Esophagus muscularis mucosa (tissue), 4 donors: ENCODE measurements at regions not wholly inside any gene's neighbourhood (a gene's known extent, or its start where the extent isn't known, plus 50 kb on each side); places are given as distances from the start of the nearest gene placed in this dataset.

Source experiments
- DNase-seq: peaks from one replicate; pipeline ENCODE4 v3.0.0-alpha.2; 2017; ENCODE audit errors: extremely low spot score
- H3K27ac ChIP-seq, 4 donors: fragments of 200-600 bp; sonication (generic); replicated peaks in 1 of 4; 1 replicate in 3 of 4; 2 replicates in 1 of 4; pipeline ENCODE4 v1.5.1; 2016 to 2019; ENCODE audit warnings: mild to moderate bottlenecking in 1 of 4
- H3K27me3 ChIP-seq, 4 donors: fragments of 200-600 bp; sonication (generic); one replicate each; pipeline versions ENCODE4 v1.5.1 to v1.6.0; 2016 to 2019
- H3K36me3 ChIP-seq, 4 donors: fragments of 200-600 bp; sonication (generic); one replicate each; pipeline ENCODE4 v1.5.1; 2016 to 2019
- H3K4me1 ChIP-seq, 4 donors: fragments of 200-600 bp; sonication (generic); one replicate each; pipeline ENCODE4 v1.5.1; 2016 to 2019
- H3K4me3 ChIP-seq, 4 donors: fragments of 200-600 bp; sonication (generic); 1 replicate in 2 of 4; 2 replicates in 2 of 4; pipeline ENCODE4 v1.5.1; 2016 to 2019; ENCODE audit warnings: mild to moderate bottlenecking in 4 of 4, moderate library complexity in 1 of 4
- H3K9me3 ChIP-seq, 4 donors: fragments of 200-600 bp; sonication (generic); 1 replicate in 3 of 4; 2 replicates in 1 of 4; pipeline ENCODE4 v1.5.1; 2016 to 2019
- EP300 ChIP-seq: sonication (generic); formaldehyde crosslinking; IDR thresholded peaks from one replicate; pipeline ENCODE4 v1.6.1; 2017; ENCODE audit warnings: antibody characterized with exemption
- POLR2A ChIP-seq: fragments of 450-650 bp; IDR thresholded peaks from one replicate; pipeline ENCODE4 v1.6.1; 2017; ENCODE audit warnings: antibody characterized with exemption, moderate library complexity, mild to moderate bottlenecking, low read depth
- POLR2AphosphoS5 ChIP-seq, 2 donors: sonication (generic); formaldehyde crosslinking; IDR thresholded peaks; one replicate each; pipeline ENCODE4 v1.6.1; 2017; ENCODE audit warnings: antibody characterized with exemption in 2 of 2
- WGBS: methylation state at CpG from one replicate; pipeline ENCODE4 v1.1.5; 2018; 5-methylcytosine and 5-hydroxymethylcytosine counted together
- intact Hi-C: fragments of 100-400 bp; cut with DNase I; formaldehyde crosslinking; loops from one replicate; pipeline ENCODE4 v1.15.1; 2023
- TF ChIP-seq, protein P1 (sequence below), 3 experiments: fragments of 200-600 bp in 2 of 3; fragments of 450-650 bp in 1 of 3; sonication (generic) in 2 of 3; IDR thresholded peaks; one replicate each; pipeline ENCODE4 v1.5.1; 2017 to 2019; ENCODE audit warnings: antibody characterized with exemption in 3 of 3, mild to moderate bottlenecking in 2 of 3, moderate library complexity in 1 of 3

DNA sequence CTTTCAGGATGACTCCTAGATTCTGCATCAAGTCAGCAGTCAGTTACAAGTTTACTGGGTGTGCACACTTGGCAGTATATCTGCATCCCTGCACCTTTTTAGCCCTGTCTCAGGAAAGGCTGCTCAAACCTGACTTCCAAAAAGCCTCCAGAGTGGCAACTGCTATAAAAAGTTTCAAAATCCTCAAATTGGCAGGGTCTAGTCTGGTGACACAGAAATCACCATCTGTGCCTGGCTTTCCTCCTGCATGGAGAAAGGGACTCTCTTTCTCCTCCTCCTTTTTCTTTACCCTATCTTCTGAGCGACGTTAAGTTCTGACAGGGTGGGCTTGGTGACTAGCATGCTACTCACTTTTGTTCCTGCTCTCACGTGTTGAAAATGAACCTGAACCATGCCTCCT, 679.5 kb downstream of the C12orf50 start:
- no peaks in the 10 kb centered on the region for H3K9me3 ChIP-seq
- H3K4me1 ChIP-seq: no peaks in the 10 kb centered on the region
- no peak overlapping the region for H3K4me3 ChIP-seq
- TF ChIP-seq POLR2AphosphoS5 (IDR thresholded peaks at IDR 0.05): no peak
- H3K36me3 ChIP-seq: no peaks in the 10 kb centered on the region
- H3K27ac ChIP-seq: no peak overlapping the region
- intact Hi-C loops: no loop called here
- 97% methylated on average over 3 of the region's 3 CpGs for WGBS
- DNase-seq: no peak
- H3K27me3 ChIP-seq: no peaks in the 10 kb centered on the region

DNA sequence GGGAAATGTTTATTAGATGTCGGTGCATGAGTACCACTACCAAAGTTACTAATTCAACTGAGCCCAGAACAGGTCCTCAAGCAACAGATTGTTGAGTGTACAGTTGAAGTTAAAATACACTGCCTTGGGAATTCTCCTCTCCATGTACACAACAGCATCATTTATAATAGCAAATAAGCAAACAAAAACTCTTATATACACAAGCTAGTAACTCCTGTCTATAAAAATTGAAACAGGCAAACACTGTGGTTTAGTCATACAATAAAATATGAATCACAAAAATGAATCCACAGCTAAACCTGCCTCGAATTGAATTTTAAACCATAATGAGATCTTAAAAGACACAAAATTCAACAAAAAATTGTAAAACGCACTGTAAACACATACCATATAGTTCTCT, 681.1 kb downstream of the C12orf50 start:
- no peaks in the 10 kb centered on the region for H3K9me3 ChIP-seq
- H3K4me1 ChIP-seq: no peaks in the 10 kb centered on the region
- TF ChIP-seq EP300: no peak
- TF ChIP-seq POLR2A: no peak
- TF ChIP-seq, protein P1, sequence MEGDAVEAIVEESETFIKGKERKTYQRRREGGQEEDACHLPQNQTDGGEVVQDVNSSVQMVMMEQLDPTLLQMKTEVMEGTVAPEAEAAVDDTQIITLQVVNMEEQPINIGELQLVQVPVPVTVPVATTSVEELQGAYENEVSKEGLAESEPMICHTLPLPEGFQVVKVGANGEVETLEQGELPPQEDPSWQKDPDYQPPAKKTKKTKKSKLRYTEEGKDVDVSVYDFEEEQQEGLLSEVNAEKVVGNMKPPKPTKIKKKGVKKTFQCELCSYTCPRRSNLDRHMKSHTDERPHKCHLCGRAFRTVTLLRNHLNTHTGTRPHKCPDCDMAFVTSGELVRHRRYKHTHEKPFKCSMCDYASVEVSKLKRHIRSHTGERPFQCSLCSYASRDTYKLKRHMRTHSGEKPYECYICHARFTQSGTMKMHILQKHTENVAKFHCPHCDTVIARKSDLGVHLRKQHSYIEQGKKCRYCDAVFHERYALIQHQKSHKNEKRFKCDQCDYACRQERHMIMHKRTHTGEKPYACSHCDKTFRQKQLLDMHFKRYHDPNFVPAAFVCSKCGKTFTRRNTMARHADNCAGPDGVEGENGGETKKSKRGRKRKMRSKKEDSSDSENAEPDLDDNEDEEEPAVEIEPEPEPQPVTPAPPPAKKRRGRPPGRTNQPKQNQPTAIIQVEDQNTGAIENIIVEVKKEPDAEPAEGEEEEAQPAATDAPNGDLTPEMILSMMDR (IDR thresholded peaks at IDR 0.05): no peak
- no peaks in the 10 kb centered on the region for H3K27me3 ChIP-seq
- intact Hi-C loops: no loop called here
- 88% methylated on average over 3 of the region's 3 CpGs for WGBS
- DNase-seq: no peak
- no peak overlapping the region for H3K4me3 ChIP-seq
- H3K27ac ChIP-seq: no peak overlapping the region
- no peaks in the 10 kb centered on the region for H3K36me3 ChIP-seq

DNA sequence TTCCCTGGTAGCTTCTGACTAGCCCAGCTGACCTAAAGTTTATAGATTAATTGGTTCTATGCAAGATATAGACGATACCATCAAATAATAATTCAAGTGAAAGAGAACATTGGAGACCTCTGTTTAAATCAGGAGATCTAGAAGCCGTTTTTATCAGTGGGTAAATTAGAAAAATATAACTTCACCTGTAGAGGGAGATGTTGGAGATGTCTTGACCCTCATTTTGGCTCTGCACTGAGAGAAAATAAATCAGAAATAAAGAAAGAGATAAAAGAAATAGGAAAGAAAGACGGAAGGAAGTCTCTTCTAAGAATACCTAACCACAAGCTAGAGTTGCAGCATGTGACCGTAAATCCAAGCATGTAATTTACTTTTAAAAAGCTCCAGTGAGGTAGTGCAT, 684.5 kb downstream of the C12orf50 start:
- Histone ChIP-seq H3K27me3 (no peaks in the 10 kb centered on the region), H3K4me3 (no peak overlapping the region), H3K9me3 (no peaks in the 10 kb centered on the region), H3K27ac (no peak overlapping the region), H3K36me3 (no peaks in the 10 kb centered on the region), H3K4me1 (no peaks in the 10 kb centered on the region)
- intact Hi-C loops: no loop called here
- TF ChIP-seq POLR2AphosphoS5 (IDR thresholded peaks at IDR 0.05) (no peak), EP300 (no peak), POLR2A (no peak)
- TF ChIP-seq, protein P1 (IDR thresholded peaks at IDR 0.05): no peak
- DNase-seq: no peak
- 79% methylated on average over 4 of the region's 4 CpGs for WGBS

DNA sequence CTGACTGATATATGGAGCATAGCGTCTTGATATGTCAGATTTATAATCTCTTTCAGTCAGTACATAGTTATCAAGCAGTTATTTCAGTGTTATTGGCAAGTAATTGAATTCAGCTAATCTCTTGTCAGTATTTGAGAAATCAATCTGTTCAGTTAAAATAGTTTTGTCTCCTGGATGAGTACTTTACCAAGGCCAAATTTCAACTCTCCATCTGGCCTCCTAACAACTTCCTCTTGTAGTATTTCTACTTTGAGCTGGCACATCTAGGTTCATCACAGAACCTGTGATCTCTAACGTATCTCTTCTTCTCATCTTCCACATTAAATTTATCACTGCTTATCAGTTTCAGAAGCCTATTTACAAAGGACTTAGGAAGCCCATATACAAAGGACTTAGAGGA, 690.5 kb downstream of the C12orf50 start:
- no peak for DNase-seq
- Histone ChIP-seq H3K4me1 (no peaks in the 10 kb centered on the region), H3K9me3 (no peaks in the 10 kb centered on the region), H3K4me3 (no peak overlapping the region), H3K27ac (no peak overlapping the region), H3K36me3 (no peaks in the 10 kb centered on the region), H3K27me3 (no peaks in the 10 kb centered on the region)
- TF ChIP-seq POLR2A (no peak), EP300 (no peak), POLR2AphosphoS5 (IDR thresholded peaks at IDR 0.05) (no peak)
- TF ChIP-seq, protein P1 (IDR thresholded peaks at IDR 0.05): no peak
- intact Hi-C loops: no loop called here
- WGBS: 87% methylated on average over 2 of the region's 2 CpGs

DNA sequence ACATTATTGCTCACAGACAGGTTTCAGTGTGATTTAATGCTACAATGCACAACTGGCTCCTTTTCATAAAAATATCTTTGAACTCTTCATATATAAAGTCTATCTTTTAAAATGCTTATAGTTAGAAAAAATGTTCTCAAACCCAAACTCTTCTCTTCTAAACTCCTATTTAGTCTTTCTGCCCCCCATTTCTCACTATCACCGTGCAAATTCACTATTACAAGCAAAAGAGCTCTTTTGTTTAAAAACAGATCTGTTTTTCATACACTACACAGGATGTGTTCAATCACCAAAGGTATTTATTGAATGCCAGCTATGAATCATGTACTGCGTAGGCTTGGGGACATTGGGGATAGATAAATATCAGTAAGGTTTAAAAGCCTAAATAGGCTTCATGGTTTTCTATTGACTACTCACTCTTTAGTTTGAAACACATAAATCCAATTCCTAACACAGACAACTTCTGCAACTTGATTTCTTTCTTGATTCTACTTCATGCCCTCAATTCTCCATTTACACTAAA, 692.3 kb downstream of the C12orf50 start:
- Histone ChIP-seq H3K36me3 (no peaks in the 10 kb centered on the region), H3K27me3 (no peaks in the 10 kb centered on the region), H3K27ac (no peak overlapping the region), H3K4me3 (no peak overlapping the region), H3K9me3 (no peaks in the 10 kb centered on the region), H3K4me1 (no peaks in the 10 kb centered on the region)
- 62% methylated on average over 2 of the region's 2 CpGs for WGBS
- intact Hi-C loops: no loop called here
- TF ChIP-seq POLR2AphosphoS5 (IDR thresholded peaks at IDR 0.05): no peak
- no peak for TF ChIP-seq POLR2A
- no peak for TF ChIP-seq EP300
- TF ChIP-seq, protein P1 (IDR thresholded peaks at IDR 0.05): no peak
- no peak for DNase-seq
